GM19372 (cell line): ENCODE measurements at regions not wholly inside any gene's neighbourhood (a gene's known extent, or its start where the extent isn't known, plus 50 kb on each side); places are given as distances from the start of the nearest gene placed in this dataset.

Source experiments
- ATAC-seq: cut with Tn5 transposase; IDR thresholded peaks from one replicate; pipeline ENCODE4 v1.9.1; 2021; ENCODE audit warnings: mild to moderate bottlenecking, low read depth, moderate library complexity; ENCODE audit not compliant: unreplicated experiment

DNA sequence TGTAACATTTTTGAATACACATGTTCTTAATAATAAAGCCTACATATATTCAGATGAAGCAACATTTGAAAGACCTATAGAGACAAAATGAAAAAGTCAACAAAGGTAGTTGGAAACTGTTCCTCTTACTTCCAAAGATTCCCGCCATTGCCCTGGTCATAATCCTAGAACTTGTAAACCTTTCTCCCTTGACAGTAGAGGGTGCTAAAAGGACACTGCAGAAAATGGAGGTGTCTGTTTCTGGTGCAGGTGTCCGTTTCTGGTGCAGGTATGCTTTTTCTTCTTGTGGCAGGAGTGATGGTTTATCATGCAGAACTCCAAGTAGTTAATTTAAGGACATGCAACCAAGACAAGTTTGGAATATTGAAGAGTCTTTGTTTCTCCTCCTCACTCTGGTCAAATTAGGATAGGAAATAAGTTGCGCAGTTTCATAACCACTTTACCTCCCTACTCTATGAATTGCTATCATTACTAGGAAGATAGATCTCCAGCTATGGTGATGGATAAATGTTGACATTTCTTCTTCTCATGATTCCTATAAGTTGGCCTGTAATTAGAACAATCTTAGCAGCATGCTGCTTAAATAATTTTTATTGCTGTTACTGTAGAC, 56.0 kb upstream of the FAM174A start:
- peak; percentile 61 for ATAC-seq

- ATAC-seq, result no peak
Measured at GRCh38 chr5:100472091-100472490, 63.1 kb upstream of the FAM174A start.

- ATAC-seq, result peak; percentile 79
Measured at GRCh38 chr5:100469767-100470166, 65.4 kb upstream of the FAM174A start.

DNA sequence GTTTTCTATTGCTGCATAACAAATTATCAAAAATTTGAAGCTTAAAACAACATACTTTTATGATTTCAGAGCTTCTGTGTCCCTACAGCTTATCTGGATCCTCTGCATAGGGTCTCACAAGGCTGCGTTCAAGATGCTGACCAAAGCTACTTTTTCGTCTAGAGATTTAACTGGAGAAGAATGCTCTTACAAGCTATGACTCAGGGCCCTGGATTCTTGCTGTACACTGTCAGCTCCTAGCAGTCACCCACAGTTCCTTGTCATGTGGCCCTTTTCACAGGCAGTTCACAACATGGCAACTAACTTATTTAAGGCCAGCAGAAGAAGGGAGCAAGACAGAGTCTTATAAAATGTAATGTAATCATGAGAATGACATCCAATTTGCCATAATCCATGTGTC, 70.8 kb upstream of the FAM174A start:
- ATAC-seq, result no peak

- no peak for ATAC-seq
Measured at GRCh38 chr5:100456615-100457014, 78.6 kb upstream of the FAM174A start.

DNA sequence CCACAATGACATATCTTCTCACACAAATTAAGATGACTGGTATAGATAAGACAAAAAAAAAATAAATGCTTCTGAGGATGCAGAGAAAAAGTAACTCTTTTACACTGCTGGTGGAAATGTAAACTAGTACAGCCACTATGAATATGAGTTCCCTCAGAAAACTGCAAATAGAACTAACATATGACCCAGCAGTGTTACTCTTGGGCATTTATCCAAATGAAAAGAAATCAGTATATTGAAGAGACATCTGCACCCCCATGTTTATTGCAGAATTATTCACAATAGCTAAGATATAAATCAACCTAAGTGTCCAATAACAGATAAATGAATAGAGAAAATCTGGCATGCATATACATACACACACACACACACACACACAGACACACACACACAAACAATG, 83.0 kb upstream of the FAM174A start:
- no peak for ATAC-seq

GRCh38 chr5:100448111-100448528, 87.1 kb upstream of the FAM174A start:
- no peak for ATAC-seq

GRCh38 chr5:100446879-100447430, 88.2 kb upstream of the FAM174A start:
- no peak for ATAC-seq

DNA sequence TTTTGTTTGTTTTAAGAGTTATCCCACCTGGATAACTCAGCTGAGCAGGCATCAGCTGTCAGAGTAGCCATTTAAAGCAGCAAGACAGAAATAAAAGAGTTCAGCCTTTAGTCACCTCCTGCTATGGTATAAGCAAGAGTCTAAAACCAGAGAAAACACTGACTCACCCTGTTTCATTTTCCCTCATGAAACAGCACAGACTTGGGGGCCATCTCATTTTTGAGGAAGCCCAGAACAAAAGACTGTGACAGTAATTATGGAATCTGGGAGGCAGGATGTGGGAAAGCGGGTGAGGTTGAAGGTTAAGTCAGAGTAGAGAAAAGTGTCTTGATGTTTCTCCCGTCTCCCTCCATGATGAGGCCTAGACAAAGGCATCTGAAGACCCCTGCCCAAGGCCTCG, 90.2 kb upstream of the FAM174A start:
- no peak for ATAC-seq

DNA sequence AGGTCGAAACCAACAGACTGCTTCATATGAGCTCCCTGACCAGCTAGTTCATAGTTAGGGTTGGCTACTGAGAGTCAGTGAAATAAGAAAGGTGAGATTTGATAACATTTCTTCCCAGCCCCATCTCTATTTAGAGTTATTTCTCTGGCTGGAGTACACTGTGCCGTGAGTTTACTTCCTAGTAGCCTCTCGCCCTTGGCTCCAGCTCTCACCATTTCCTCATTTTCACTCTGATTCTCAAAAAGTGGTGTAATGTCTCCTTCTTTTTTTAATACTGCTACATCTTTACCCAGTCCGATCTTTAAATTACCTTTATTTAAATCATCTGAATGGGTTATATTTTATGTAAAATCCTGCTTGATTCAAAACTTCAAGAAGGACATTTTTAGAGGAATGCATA, 100.4 kb upstream of the FAM174A start:
- ATAC-seq, result no peak

DNA sequence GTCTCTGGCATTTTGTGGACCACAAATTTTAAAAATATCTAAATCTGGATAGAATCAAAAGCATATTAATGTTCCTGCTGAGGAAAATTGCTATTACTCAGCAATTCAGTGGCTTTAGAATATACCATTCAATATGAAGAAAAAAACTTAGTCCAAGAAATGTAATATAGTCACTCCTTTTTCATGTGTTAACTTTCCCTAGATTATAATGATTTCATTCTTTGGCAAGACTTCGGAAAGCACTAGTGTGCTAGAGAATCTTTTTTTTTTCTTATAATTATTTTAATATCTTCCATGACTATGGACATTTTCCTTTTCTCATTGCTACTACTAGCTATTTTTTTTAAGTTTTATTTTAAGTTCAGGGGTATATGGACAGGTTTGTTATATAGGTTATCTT, 102.4 kb upstream of the FAM174A start:
- ATAC-seq, result no peak

DNA sequence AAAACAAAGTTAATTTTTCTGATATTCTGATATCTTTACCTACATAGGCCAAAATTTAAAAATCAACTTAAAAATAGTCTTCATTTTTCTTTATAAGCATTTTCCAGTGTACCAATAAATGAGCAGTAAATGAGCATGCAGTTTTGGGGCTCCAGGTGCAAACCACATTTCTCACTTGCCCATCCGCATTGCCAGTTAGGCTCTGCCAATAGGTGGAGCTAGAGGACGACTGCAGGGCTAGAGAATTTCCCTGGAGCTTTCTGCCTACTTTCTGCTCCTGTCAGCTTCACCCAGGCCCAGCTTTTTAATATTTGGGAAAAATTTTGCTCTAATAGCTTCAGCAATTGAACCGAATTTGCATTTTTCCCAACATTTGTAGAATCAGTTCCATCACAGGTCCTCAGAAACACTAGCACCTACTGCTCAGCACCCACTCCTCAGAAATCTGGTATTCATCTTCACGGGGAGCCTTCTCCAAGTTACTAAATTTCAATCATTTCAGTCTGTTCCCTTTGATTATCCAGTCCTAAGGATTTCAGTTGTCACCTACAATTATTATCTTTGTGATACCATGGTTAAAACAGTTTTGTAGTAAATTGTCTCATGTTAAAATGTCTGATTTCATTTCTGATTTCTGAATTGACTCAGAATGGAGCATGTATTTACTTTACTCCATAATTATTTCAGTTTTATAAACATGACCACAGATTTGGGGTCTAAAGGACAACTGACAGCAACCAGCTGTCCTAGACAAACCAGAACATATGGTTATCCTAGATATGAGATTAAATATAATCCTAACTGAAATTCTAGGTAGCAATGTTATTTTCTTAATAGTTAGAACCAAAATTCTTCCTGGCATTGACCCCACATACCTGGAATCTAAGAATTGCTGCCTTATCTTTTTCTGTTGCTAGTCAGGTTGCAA, 104.6 kb upstream of the FAM174A start:
- ATAC-seq, result peak; percentile 93

GRCh38 chr5:100424787-100425186, 110.4 kb upstream of the FAM174A start:
- ATAC-seq, result no peak

- no peak for ATAC-seq
Measured at GRCh38 chr5:100424017-100424416, 111.2 kb upstream of the FAM174A start.

DNA sequence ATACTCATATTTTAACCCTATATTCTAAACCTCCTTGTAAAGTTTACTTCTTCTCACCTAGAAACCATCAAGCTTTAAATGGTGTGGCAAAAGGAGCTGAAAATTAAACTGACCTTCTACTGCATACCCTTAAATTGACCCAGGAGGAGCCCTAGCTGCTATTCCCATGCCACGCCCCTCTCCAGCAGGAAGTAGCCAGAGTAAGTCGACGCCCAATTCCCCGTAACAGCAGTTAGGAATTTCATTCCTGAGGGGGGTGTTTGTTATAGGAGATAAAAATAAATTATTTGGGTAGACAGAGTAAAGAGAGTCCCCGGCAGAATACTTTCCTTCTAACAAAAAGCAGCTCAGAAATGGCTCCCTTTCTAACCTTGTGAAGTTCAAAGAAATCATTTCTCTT, 111.8 kb upstream of the FAM174A start:
- no peak for ATAC-seq

DNA sequence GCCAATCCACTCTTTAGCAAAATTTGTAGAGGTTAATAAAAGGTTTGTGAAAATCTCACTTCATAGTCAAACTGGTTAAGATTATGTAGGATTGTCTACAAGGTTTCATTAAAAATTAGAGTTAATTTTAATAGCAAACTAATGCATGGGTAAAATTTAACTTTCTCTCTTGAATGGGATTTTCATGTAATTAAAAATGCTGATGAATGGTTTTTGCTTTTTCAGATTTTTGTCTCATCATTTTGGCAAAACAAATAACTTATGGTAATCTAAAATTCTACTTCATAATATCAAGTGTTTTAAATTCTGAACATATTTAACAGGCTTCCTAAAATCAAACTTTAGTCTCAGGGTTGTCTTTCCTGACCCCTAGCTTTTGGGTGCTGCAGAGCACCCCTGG, 113.8 kb upstream of the FAM174A start:
- ATAC-seq, result no peak

DNA sequence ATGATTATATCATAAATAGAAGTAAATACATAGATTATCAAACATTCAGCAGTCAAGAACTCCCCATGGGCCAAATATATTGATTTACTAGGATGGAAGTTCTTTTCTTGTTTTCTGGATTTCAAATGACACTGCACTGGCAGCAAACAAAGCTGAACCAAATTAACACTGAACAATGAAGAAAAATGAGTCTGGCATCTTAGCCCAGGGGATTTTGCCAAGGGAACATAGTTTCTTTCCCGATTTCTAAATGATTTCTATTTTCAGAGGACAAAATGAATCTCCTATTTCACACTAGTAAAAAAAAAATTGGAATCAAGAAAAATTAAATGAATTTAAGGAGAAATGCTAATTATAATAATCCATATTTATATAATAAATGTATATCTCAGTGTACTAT, 116.9 kb upstream of the FAM174A start:
- ATAC-seq, result no peak

DNA sequence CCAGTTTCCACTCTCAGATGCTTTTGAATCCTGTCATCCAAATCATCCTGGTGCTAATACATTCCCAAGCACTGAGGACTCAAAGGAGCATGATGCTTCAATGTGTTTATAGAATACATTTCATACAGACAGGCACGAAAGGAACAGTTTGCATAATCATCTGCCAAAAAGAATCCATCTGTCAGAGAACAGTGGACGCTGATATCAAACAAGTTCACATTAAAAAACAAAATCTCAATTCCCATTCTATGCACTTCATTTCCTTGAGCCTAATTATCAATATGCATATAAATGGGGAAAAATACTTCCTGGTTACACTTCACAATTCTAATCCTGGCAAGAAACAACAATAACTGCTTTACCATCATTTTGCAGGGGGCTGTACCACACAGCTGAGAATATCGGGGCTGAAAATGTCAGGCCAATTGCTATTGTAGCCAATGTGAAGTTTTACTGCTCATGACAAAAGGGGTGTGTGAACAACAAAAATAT, 125.5 kb upstream of the FAM174A start:
- ATAC-seq, result no peak

GRCh38 chr5:100407053-100407452, 128.1 kb upstream of the FAM174A start:
- no peak for ATAC-seq

GRCh38 chr5:100406640-100407039, 128.5 kb upstream of the FAM174A start:
- no peak for ATAC-seq

DNA sequence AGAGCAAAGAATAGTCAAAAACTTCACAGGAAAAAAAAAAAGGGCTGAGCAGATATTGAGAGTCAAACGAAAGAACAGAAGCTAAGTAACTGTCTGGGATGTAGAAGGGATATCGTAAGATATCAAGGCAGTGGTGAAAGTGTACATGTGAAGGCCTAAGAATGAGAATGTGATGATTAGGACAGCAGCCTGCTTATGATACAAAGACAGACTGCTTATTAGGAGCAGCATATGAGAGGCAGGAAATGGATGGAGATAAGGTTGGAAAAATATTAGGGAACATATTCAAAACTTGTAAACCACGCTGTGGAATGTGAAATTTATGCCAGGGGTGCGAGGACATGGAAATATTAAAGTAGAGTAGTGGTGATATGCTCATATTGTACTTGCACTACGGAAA, 133.1 kb upstream of the FAM174A start:
- ATAC-seq, result no peak

DNA sequence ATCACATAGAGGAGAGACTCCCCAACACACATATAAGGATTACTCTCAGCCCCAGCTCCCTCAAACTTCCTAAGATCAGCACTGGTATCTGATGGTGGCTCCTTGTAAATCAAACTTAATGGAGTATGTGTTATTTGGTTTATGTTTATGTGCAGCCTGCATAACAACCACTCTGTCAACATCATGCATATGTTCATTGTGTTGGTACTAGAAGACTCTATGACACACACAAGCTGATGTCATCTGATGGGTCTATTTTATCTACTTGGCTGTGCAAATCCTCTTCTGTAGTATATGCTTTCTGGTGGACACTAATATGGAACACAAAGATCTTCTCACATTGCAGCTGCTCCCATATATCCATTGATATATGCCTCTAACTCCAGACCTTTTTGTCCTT, 134.0 kb upstream of the FAM174A start:
- ATAC-seq, result no peak
